NCI-H1105 treated with DMSO at 0.1 percent for 48 hours (cell line): ENCODE measurements at regions not wholly inside any gene's neighbourhood (a gene's known extent, or its start where the extent isn't known, plus 50 kb on each side); places are given as distances from the start of the nearest gene placed in this dataset.
"Not testable (repeated sequence)": the region's sequence is repeated elsewhere in the genome, so short reads cannot be mapped to it uniquely, and the experiment has no call there.

Experiments
- DNase-seq: peaks from one replicate; lab custom pipeline; 2025; lab: John Stamatoyannopoulos, UW

GRCh38 chr10:108598831-108599230 is 1324.5 kb downstream of the XPNPEP1 start:
- DNase-seq, result no peak

GRCh38 chr10:108598320-108598695 is 1325.0 kb downstream of the XPNPEP1 start:
- DNase-seq, result peak; percentile 28

- no peak for DNase-seq
Measured at GRCh38 chr10:108597657-108598319, 1325.5 kb downstream of the XPNPEP1 start.

GRCh38 chr10:108597031-108597430 is 1326.3 kb downstream of the XPNPEP1 start:
- no peak for DNase-seq

- DNase-seq, result peak; percentile 0
Measured at GRCh38 chr10:108592956-108593355, 1330.4 kb downstream of the XPNPEP1 start.

GRCh38 chr10:108591417-108591816 is 1331.9 kb downstream of the XPNPEP1 start:
- no peak for DNase-seq

- no peak for DNase-seq
Measured at GRCh38 chr10:108586424-108586823, 1336.9 kb downstream of the XPNPEP1 start.

GRCh38 chr10:108583877-108584276 is 1339.4 kb downstream of the XPNPEP1 start:
- DNase-seq, result no peak

- no peak for DNase-seq
Measured at GRCh38 chr10:108582888-108583287, 1340.4 kb downstream of the XPNPEP1 start.

- DNase-seq, result no peak
Measured at GRCh38 chr10:108582387-108582786, 1340.9 kb downstream of the XPNPEP1 start.

- DNase-seq, result no peak
Measured at GRCh38 chr10:108578258-108578657, 1345.1 kb downstream of the XPNPEP1 start.

GRCh38 chr10:108574233-108574632 is 1349.1 kb downstream of the XPNPEP1 start:
- DNase-seq, result no peak

- DNase-seq, result no peak
Measured at GRCh38 chr10:108568824-108569223, 1354.5 kb downstream of the XPNPEP1 start.

- no peak for DNase-seq
Measured at GRCh38 chr10:108567899-108568752, 1355.2 kb downstream of the XPNPEP1 start.

GRCh38 chr10:108566316-108567107 is 1356.8 kb downstream of the XPNPEP1 start:
- no peak for DNase-seq

- DNase-seq, result no peak
Measured at GRCh38 chr10:108562105-108562504, 1361.2 kb downstream of the XPNPEP1 start.

GRCh38 chr10:108561649-108562048 is 1361.7 kb downstream of the XPNPEP1 start:
- DNase-seq, result no peak

GRCh38 chr10:108560488-108560887 is 1362.8 kb downstream of the XPNPEP1 start:
- DNase-seq, result no peak

- DNase-seq, result no peak
Measured at GRCh38 chr10:108556186-108556585, 1367.1 kb downstream of the XPNPEP1 start.

- peak; percentile 3 for DNase-seq
Measured at GRCh38 chr10:108545921-108546320, 1377.4 kb downstream of the XPNPEP1 start.

GRCh38 chr10:108544500-108545120 is 1378.7 kb downstream of the XPNPEP1 start:
- peak; percentile 25 for DNase-seq

GRCh38 chr10:108533551-108533950 is 1369.0 kb upstream of the SORCS1 start:
- DNase-seq, result not testable (repeated sequence)
